HepG2 (cell line): ENCODE measurements at regions not wholly inside any gene's neighbourhood (a gene's known extent, or its start where the extent isn't known, plus 50 kb on each side); places are given as distances from the start of the nearest gene placed in this dataset.

ENCODE experiments used
- ATAC-seq: fragments of 200-7000 bp; cut with Tn5 transposase; 3 replicates; pipeline ENCODE4 v1.9.1; 2020; ENCODE audit warnings: mild to moderate bottlenecking, moderate library complexity
- BruUV-seq: library from RNA; stranded (reverse); fragments of 400-500 nt; replicated peaks from 2 replicates; lab custom pipeline; 2021; lab: Mats Ljungman, UMichigan
- CTCF ChIA-PET: fragments of 300-600 bp; formaldehyde crosslinking; extraction: SDS; loops from one replicate; lab custom pipeline; 2021; ENCODE audit warnings: low total read pairs, inconsistent platforms, low intra/inter-chr PET ratio; lab: Yijun Ruan, JAX
- POLR2A ChIA-PET: fragments of 350-600 bp; sonication (Branson Sonifier 250); formaldehyde crosslinking; loops from one replicate; lab custom pipeline; 2020; ENCODE audit warnings: antibody characterized with exemption, inconsistent platforms; lab: Yijun Ruan, JAX
- DNase-seq: peaks from one replicate; pipeline ENCODE4 v3.0.0-alpha.2; 2015; ENCODE audit warnings: low spot score
- FAIRE-seq: peaks from 3 replicates; lab custom pipeline; 2011; peaks lifted over from hg19 to GRCh38; lab: Jason Lieb, UNC
- H2AFZ ChIP-seq: one replicate; pipeline ENCODE4 v1.6.1; 2011; ENCODE audit warnings: low read length, inconsistent platforms
- H3K27ac ChIP-seq: fragments of 300-600 bp; 3 replicates; pipeline ENCODE4 v1.8.0; 2011; ENCODE audit warnings: mixed run types, mild to moderate bottlenecking, mixed read lengths, low read length, inconsistent platforms; ENCODE audit not compliant: insufficient read depth; ENCODE audit errors: extremely low read length
- H3K27me3 ChIP-seq, 2 experiments: fragments of 200-600 bp in 1 of 2; 2 replicates in 1 of 2; 3 replicates in 1 of 2; pipeline versions ENCODE4 v1.6.0 to v1.8.0; 2011; ENCODE audit warnings: low read length in 2 of 2, mild to moderate bottlenecking in 2 of 2, moderate library complexity in 2 of 2, inconsistent platforms in 1 of 2; ENCODE audit not compliant: insufficient read depth in 2 of 2, control insufficient read depth in 1 of 2
- H3K36me3 ChIP-seq, 2 experiments: fragments of 200-600 bp in 1 of 2; replicated peaks in 1 of 2; 2 replicates in 1 of 2; 3 replicates in 1 of 2; pipeline versions ENCODE4 v1.5.1 to v1.8.0; 2011; ENCODE audit warnings: low read length in 2 of 2, inconsistent platforms in 1 of 2; ENCODE audit not compliant: insufficient read depth in 2 of 2, control insufficient read depth in 1 of 2
- H3K4me1 ChIP-seq: 2 replicates; pipeline ENCODE4 v1.5.1; 2012; ENCODE audit warnings: low read length, inconsistent platforms; ENCODE audit not compliant: insufficient read depth
- H3K4me2 ChIP-seq: 2 replicates; pipeline ENCODE4 v1.6.0; 2011; ENCODE audit warnings: low read depth, low read length, inconsistent platforms
- H3K4me3 ChIP-seq, 3 experiments: fragments of 200-600 bp in 1 of 3; sonication (generic), shearing (Covaris generic) in 1 of 3; replicated peaks in 1 of 3; 2 replicates each; pipeline ENCODE4 v1.5.1; 2011 to 2016; ENCODE audit warnings: low read length in 3 of 3, inconsistent platforms in 2 of 3, low read depth in 2 of 3, mild to moderate bottlenecking in 2 of 3, control low read depth in 1 of 3, mixed read lengths in 1 of 3; ENCODE audit not compliant: insufficient read depth in 1 of 3
- H3K79me2 ChIP-seq: one replicate; pipeline ENCODE4 v1.6.1; 2011; ENCODE audit warnings: low read length, inconsistent platforms; ENCODE audit not compliant: insufficient read depth
- H3K9ac ChIP-seq: 2 replicates; pipeline ENCODE4 v1.6.0; 2011; ENCODE audit warnings: mild to moderate bottlenecking, low read depth, low read length, inconsistent platforms; ENCODE audit not compliant: insufficient read depth
- H3K9me3 ChIP-seq: 2 replicates; pipeline ENCODE4 v1.5.1; 2012; ENCODE audit warnings: mild to moderate bottlenecking, low read length
- H4K20me1 ChIP-seq: 2 replicates; pipeline ENCODE4 v1.6.0; 2011; ENCODE audit warnings: inconsistent platforms, mild to moderate bottlenecking, low read length, moderate library complexity; ENCODE audit not compliant: insufficient read depth
- KAT2B ChIP-seq: fragments of 150-350 bp; IDR thresholded peaks from 2 replicates; pipeline ENCODE4 v1.6.1; 2014; ENCODE audit warnings: low read depth, low read length, borderline replicate concordance
- KDM3A ChIP-seq: IDR thresholded peaks from 2 replicates; pipeline ENCODE4 v1.6.1; 2018; ENCODE audit warnings: low read depth, missing compliant biosample characterization
- NONO ChIP-seq, 2 experiments: fragments of 450-650 bp in 1 of 2; sonication (generic) in 1 of 2; formaldehyde crosslinking in 1 of 2; IDR thresholded peaks in 1 of 2; conservative IDR thresholded peaks in 1 of 2; 2 replicates each; pipeline versions ENCODE4 v1.6.1 to v1.8.0; 2017 to 2022; ENCODE audit warnings: mild to moderate bottlenecking in 1 of 2, missing genetic modification reagents in 1 of 2, moderate library complexity in 1 of 2
- SIX1 ChIP-seq: sonication (generic); formaldehyde crosslinking; IDR thresholded peaks from 2 replicates; pipeline ENCODE4 v1.4.0; 2020; ENCODE audit warnings: missing genetic modification reagents, borderline replicate concordance
- SNRNP70 ChIP-seq: fragments of 200-400 bp; formaldehyde crosslinking; IDR thresholded peaks from 2 replicates; pipeline ENCODE4 v1.6.1; 2017; ENCODE audit warnings: mild to moderate bottlenecking, low read depth, low read length, moderate library complexity
- ZBTB1 ChIP-seq: sonication (generic); formaldehyde crosslinking; IDR thresholded peaks from 2 replicates; pipeline ENCODE4 v1.4.0; 2020; ENCODE audit warnings: missing genetic modification reagents, borderline replicate concordance
- ZFP36L1 ChIP-seq: sonication (generic); formaldehyde crosslinking; IDR thresholded peaks from 2 replicates; pipeline ENCODE4 v1.8.0; 2022; ENCODE audit warnings: mild to moderate bottlenecking, missing genetic modification reagents, moderate library complexity
- ZNF296 ChIP-seq: sonication (generic); formaldehyde crosslinking; conservative IDR thresholded peaks from 2 replicates; pipeline ENCODE4 v1.5.0; 2020; ENCODE audit warnings: mild to moderate bottlenecking, missing genetic modification reagents
- ZNF703 ChIP-seq: sonication (generic); formaldehyde crosslinking; IDR thresholded peaks from 2 replicates; pipeline ENCODE4 v1.5.1; 2020; ENCODE audit warnings: missing genetic modification reagents, mild to moderate bottlenecking, moderate library complexity, borderline replicate concordance
- ZNF766 ChIP-seq: sonication (generic); formaldehyde crosslinking; IDR thresholded peaks from 2 replicates; pipeline ENCODE4 v1.5.0; 2020; ENCODE audit warnings: missing genetic modification reagents, borderline replicate concordance
- ZNF891 ChIP-seq: sonication (generic); formaldehyde crosslinking; IDR thresholded peaks from 2 replicates; pipeline ENCODE4 v1.5.0; 2020; ENCODE audit warnings: mild to moderate bottlenecking, missing genetic modification reagents
- WGBS: methylation state at CpG from one replicate; pipeline ENCODE4 v1.1.6; 2017; ENCODE audit warnings: low lambda C conversion rate; 5-methylcytosine and 5-hydroxymethylcytosine counted together
- in situ Hi-C: cut with HindIII; loops from 2 replicates; pipeline ENCODE4 v1.10.0; 2017; ENCODE audit warnings: low pct_unique_long_range_greater_than_20kb; ENCODE audit not compliant: extremely low pct_ligation_motif_present
- intact Hi-C: fragments of 100-400 bp; cut with micrococcal nuclease; formaldehyde crosslinking; loops from one replicate; pipeline ENCODE4 v1.10.0; 2022; ENCODE audit not compliant: unreplicated experiment
- TF ChIP-seq, protein P1 (sequence below): sonication (generic); formaldehyde crosslinking; IDR thresholded peaks from 2 replicates; pipeline ENCODE4; 2020; ENCODE audit warnings: missing genetic modification reagents, mild to moderate bottlenecking, borderline replicate concordance
- TF ChIP-seq, protein P2 (sequence below): sonication (generic); formaldehyde crosslinking; IDR thresholded peaks from 2 replicates; pipeline ENCODE4 v1.4.0; 2020; ENCODE audit warnings: missing genetic modification reagents

GRCh38 chr13:95455782-95456181, 96.7 kb upstream of the CLDN10 start:
- H3K36me3 ChIP-seq: no peaks in the 10 kb centered on the region
- ChIA-PET CTCF (no interaction called here), POLR2A (no interaction called here)
- no peak overlapping the region for H2AFZ ChIP-seq
- WGBS: 28% methylated on average over 1 of the region's 1 CpG
- H3K9me3 ChIP-seq: peaks cover 16% of the 10 kb centered on the region; the same call in 1 of the 2 replicates
- no peaks in the 10 kb centered on the region for H4K20me1 ChIP-seq
- H3K27ac ChIP-seq: no peak overlapping the region
- ATAC-seq (no peak), DNase-seq (no peak), FAIRE-seq (no peak)
- no peaks in the 10 kb centered on the region for H3K4me1 ChIP-seq
- TF ChIP-seq ZBTB1 (CRISPR knock-in tag) (no peak), ZFP36L1 (no peak), ZNF766 (no peak), KDM3A (no peak), ZNF296 (no peak), SIX1 (CRISPR knock-in tag) (no peak), ZNF703 (no peak), KAT2B (no peak), SNRNP70 (no peak), NONO (IDR thresholded peaks at IDR 0.05) (no peak), NONO (CRISPR knock-in tag; conservative IDR thresholded peaks at IDR 0.05) (no peak), ZNF891 (no peak)
- TF ChIP-seq, protein P1, sequence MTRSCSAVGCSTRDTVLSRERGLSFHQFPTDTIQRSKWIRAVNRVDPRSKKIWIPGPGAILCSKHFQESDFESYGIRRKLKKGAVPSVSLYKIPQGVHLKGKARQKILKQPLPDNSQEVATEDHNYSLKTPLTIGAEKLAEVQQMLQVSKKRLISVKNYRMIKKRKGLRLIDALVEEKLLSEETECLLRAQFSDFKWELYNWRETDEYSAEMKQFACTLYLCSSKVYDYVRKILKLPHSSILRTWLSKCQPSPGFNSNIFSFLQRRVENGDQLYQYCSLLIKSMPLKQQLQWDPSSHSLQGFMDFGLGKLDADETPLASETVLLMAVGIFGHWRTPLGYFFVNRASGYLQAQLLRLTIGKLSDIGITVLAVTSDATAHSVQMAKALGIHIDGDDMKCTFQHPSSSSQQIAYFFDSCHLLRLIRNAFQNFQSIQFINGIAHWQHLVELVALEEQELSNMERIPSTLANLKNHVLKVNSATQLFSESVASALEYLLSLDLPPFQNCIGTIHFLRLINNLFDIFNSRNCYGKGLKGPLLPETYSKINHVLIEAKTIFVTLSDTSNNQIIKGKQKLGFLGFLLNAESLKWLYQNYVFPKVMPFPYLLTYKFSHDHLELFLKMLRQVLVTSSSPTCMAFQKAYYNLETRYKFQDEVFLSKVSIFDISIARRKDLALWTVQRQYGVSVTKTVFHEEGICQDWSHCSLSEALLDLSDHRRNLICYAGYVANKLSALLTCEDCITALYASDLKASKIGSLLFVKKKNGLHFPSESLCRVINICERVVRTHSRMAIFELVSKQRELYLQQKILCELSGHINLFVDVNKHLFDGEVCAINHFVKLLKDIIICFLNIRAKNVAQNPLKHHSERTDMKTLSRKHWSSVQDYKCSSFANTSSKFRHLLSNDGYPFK (CRISPR knock-in tag): no peak
- TF ChIP-seq, protein P2, sequence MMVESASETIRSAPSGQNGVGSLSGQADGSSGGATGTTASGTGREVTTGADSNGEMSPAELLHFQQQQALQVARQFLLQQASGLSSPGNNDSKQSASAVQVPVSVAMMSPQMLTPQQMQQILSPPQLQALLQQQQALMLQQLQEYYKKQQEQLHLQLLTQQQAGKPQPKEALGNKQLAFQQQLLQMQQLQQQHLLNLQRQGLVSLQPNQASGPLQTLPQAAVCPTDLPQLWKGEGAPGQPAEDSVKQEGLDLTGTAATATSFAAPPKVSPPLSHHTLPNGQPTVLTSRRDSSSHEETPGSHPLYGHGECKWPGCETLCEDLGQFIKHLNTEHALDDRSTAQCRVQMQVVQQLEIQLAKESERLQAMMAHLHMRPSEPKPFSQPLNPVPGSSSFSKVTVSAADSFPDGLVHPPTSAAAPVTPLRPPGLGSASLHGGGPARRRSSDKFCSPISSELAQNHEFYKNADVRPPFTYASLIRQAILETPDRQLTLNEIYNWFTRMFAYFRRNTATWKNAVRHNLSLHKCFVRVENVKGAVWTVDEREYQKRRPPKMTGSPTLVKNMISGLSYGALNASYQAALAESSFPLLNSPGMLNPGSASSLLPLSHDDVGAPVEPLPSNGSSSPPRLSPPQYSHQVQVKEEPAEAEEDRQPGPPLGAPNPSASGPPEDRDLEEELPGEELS: no peak
- no peaks in the 10 kb centered on the region; a peak in 1 of 5 replicates for H3K27me3 ChIP-seq
- no peaks in the 10 kb centered on the region for H3K79me2 ChIP-seq
- in situ Hi-C loops (no loop called here), intact Hi-C loops (no loop called here)
- H3K4me3 ChIP-seq: no peak overlapping the region
- no peak overlapping the region for H3K4me2 ChIP-seq
- no TSS peak for BruUV-seq
- H3K9ac ChIP-seq: no peak overlapping the region
